ENCODE measurements at regions not wholly inside any gene's neighbourhood (a gene's known extent, or its start where the extent isn't known, plus 50 kb on each side); places are given as distances from the start of the nearest gene placed in this dataset.

GRCh38 chr4:110869114-110869513, 246.2 kb upstream of the PITX2 start:
- TF ChIP-seq, protein P1, sequence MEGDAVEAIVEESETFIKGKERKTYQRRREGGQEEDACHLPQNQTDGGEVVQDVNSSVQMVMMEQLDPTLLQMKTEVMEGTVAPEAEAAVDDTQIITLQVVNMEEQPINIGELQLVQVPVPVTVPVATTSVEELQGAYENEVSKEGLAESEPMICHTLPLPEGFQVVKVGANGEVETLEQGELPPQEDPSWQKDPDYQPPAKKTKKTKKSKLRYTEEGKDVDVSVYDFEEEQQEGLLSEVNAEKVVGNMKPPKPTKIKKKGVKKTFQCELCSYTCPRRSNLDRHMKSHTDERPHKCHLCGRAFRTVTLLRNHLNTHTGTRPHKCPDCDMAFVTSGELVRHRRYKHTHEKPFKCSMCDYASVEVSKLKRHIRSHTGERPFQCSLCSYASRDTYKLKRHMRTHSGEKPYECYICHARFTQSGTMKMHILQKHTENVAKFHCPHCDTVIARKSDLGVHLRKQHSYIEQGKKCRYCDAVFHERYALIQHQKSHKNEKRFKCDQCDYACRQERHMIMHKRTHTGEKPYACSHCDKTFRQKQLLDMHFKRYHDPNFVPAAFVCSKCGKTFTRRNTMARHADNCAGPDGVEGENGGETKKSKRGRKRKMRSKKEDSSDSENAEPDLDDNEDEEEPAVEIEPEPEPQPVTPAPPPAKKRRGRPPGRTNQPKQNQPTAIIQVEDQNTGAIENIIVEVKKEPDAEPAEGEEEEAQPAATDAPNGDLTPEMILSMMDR (IDR thresholded peaks at IDR 0.05; ENCODE audit: poor library complexity, severe bottlenecking): no peak
- TF ChIP-seq MXI1 (conservative IDR thresholded peaks at IDR 0.05; ENCODE audit: poor library complexity, severe bottlenecking): no peak
- TF ChIP-seq POLR2AphosphoS5 (IDR thresholded peaks at IDR 0.05): no peak
- TF ChIP-seq EP300 (conservative IDR thresholded peaks at IDR 0.05; ENCODE audit: poor library complexity, severe bottlenecking): no peak
- no peak for TF ChIP-seq EZH2 (IDR thresholded peaks at IDR 0.05; ENCODE audit: borderline replicate concordance, insufficient read depth, low read length, poor library complexity, severe bottlenecking)
- TF ChIP-seq TAF1 (IDR thresholded peaks at IDR 0.05; ENCODE audit: low read depth): no peak
- TF ChIP-seq REST (IDR thresholded peaks at IDR 0.05; ENCODE audit: borderline replicate concordance): no peak
